ENCODE measurements at regions not wholly inside any gene's neighbourhood (a gene's known extent, or its start where the extent isn't known, plus 50 kb on each side); places are given as distances from the start of the nearest gene placed in this dataset.

GRCh38 chr5:84791138-84791537 lies 406.5 kb upstream of the EDIL3 start:
- no peak overlapping the region for H3K4me3 ChIP-seq
- TF ChIP-seq CTCF (IDR thresholded peaks at IDR 0.05) (no peak), POLR2A (IDR thresholded peaks at IDR 0.05) (no peak)
- peak overlapping the region in 1 of 12 donors; percentile 77 for H3K27ac ChIP-seq
- DNase-seq (no peak), ATAC-seq (peak in 2 of 4 donors; percentile 11 to 50)
- peaks cover 0 to 2% (median 0%) of the 10 kb centered on the region in 12 donors for H3K9me3 ChIP-seq
- peaks cover 0 to 11% (median 0%) of the 10 kb centered on the region in 12 donors for H3K4me1 ChIP-seq
- intact Hi-C loops (cut with DNase I), result no loop called here
- no peaks in the 10 kb centered on the region for H3K27me3 ChIP-seq
- no peaks in the 10 kb centered on the region for H3K36me3 ChIP-seq

- TF ChIP-seq CTCF (IDR thresholded peaks at IDR 0.05) (no peak), POLR2A (IDR thresholded peaks at IDR 0.05) (no peak)
- Histone ChIP-seq H3K36me3 (no peaks in the 10 kb centered on the region), H3K27me3 (no peaks in the 10 kb centered on the region), H3K4me1 (peaks cover 0 to 11% (median 0%) of the 10 kb centered on the region in 12 donors), H3K4me3 (no peak overlapping the region), H3K9me3 (peaks cover 0 to 2% (median 0%) of the 10 kb centered on the region in 12 donors), H3K27ac (peak overlapping the region in 1 of 12 donors; percentile 77)
- DNase-seq (no peak), ATAC-seq (no peak)
- intact Hi-C loops (cut with DNase I), result no loop called here
- 85 to 93% (median 88%) methylated on average over 1 of the region's 1 CpG for WGBS, 4 donors
These were observed 405.7 kb upstream of the EDIL3 start for GRCh38 chr5:84790406-84790805.

GRCh38 chr5:84783003-84783402 lies 398.3 kb upstream of the EDIL3 start:
- no peak overlapping the region for H3K27ac ChIP-seq
- WGBS, 4 donors, result 85 to 95% (median 91%) methylated on average over 3 of the region's 3 CpGs
- H3K9me3 ChIP-seq, result no peaks in the 10 kb centered on the region
- no peaks in the 10 kb centered on the region for H3K36me3 ChIP-seq
- H3K4me1 ChIP-seq, result no peaks in the 10 kb centered on the region
- no peak overlapping the region for H3K4me3 ChIP-seq
- TF ChIP-seq CTCF (IDR thresholded peaks at IDR 0.05) (no peak), POLR2A (IDR thresholded peaks at IDR 0.05) (no peak)
- no peak for DNase-seq
- H3K27me3 ChIP-seq, result no peaks in the 10 kb centered on the region
- no peak for ATAC-seq
- intact Hi-C loops (cut with DNase I), result no loop called here

GRCh38 chr5:84779186-84779585 lies 394.5 kb upstream of the EDIL3 start:
- no peak overlapping the region for H3K27ac ChIP-seq
- intact Hi-C loops (cut with DNase I), result no loop called here
- TF ChIP-seq CTCF (IDR thresholded peaks at IDR 0.05) (no peak), POLR2A (IDR thresholded peaks at IDR 0.05) (no peak)
- no peaks in the 10 kb centered on the region for H3K4me1 ChIP-seq
- DNase-seq (no peak), ATAC-seq (no peak)
- no peaks in the 10 kb centered on the region for H3K36me3 ChIP-seq
- WGBS, 4 donors, result 32 to 49% (median 46%) methylated on average over 2 of the region's 2 CpGs
- H3K27me3 ChIP-seq, result no peaks in the 10 kb centered on the region
- no peaks in the 10 kb centered on the region for H3K9me3 ChIP-seq
- no peak overlapping the region for H3K4me3 ChIP-seq

All from heart left ventricle (tissue), 16 donors.